ENCODE measurements at regions not wholly inside any gene's neighbourhood (a gene's known extent, or its start where the extent isn't known, plus 50 kb on each side); places are given as distances from the start of the nearest gene placed in this dataset.
A peak's percentile ranks its signal among the peaks of the same experiment; 100 is the strongest.

- DNase-seq (ENCODE audit: low read depth), result no peak
Observed at GRCh38 chr6:146886587-146887446, 288.0 kb downstream of the ADGB start.

GRCh38 chr6:146887447-146888077 is 288.8 kb downstream of the ADGB start:
- no peak for DNase-seq (ENCODE audit: low read depth)

GRCh38 chr6:146889303-146889702 is 290.5 kb downstream of the ADGB start:
- no peak for DNase-seq (ENCODE audit: low read depth)

GRCh38 chr6:146890172-146890571 is 291.4 kb downstream of the ADGB start:
- no peak for DNase-seq (ENCODE audit: low read depth)

GRCh38 chr6:146890644-146891434 is 292.1 kb downstream of the ADGB start:
- DNase-seq (ENCODE audit: low read depth), result no peak

GRCh38 chr6:146891615-146892265 is 293.0 kb downstream of the ADGB start:
- DNase-seq (ENCODE audit: low read depth), result no peak

- no peak for DNase-seq (ENCODE audit: low read depth)
Observed at GRCh38 chr6:146892283-146892612, 293.5 kb downstream of the ADGB start.

- peak; percentile 79 for DNase-seq (ENCODE audit: low read depth)
Observed at GRCh38 chr6:146892613-146893401, 294.0 kb downstream of the ADGB start.

- no peak for DNase-seq (ENCODE audit: low read depth)
Observed at GRCh38 chr6:146893690-146894089, 294.9 kb downstream of the ADGB start.

GRCh38 chr6:146894624-146895023 is 295.9 kb downstream of the ADGB start:
- DNase-seq (ENCODE audit: low read depth), result no peak

GRCh38 chr6:146895101-146895771 is 296.5 kb downstream of the ADGB start:
- no peak for DNase-seq (ENCODE audit: low read depth)

- DNase-seq (ENCODE audit: low read depth), result no peak
Observed at GRCh38 chr6:146895772-146896061, 296.9 kb downstream of the ADGB start.

- no peak for DNase-seq (ENCODE audit: low read depth)
Observed at GRCh38 chr6:146896062-146896813, 297.5 kb downstream of the ADGB start.

GRCh38 chr6:146896960-146897701 is 298.4 kb downstream of the ADGB start:
- DNase-seq (ENCODE audit: low read depth), result no peak

GRCh38 chr6:146898069-146898887 is 299.5 kb downstream of the ADGB start:
- no peak for DNase-seq (ENCODE audit: low read depth)

- no peak for DNase-seq (ENCODE audit: low read depth)
Observed at GRCh38 chr6:146898888-146899227, 300.1 kb downstream of the ADGB start.

GRCh38 chr6:146901940-146902816 is 302.0 kb upstream of the STXBP5 start:
- no peak for DNase-seq (ENCODE audit: low read depth)

- DNase-seq (ENCODE audit: low read depth), result no peak
Observed at GRCh38 chr6:146902846-146903245, 301.4 kb upstream of the STXBP5 start.
